ENCODE measurements at regions not wholly inside any gene's neighbourhood (a gene's known extent, or its start where the extent isn't known, plus 50 kb on each side); places are given as distances from the start of the nearest gene placed in this dataset.

GRCh38 chr9:14560194-14560593 is 133.0 kb downstream of the ZDHHC21 start:
- DNase-seq (ENCODE audit: low read depth in 2 of 3, low spot score in 2 of 3), result no peak

GRCh38 chr9:14554886-14555285 is 138.3 kb downstream of the ZDHHC21 start:
- DNase-seq (ENCODE audit: low read depth in 2 of 3, low spot score in 2 of 3), result no peak

- DNase-seq (ENCODE audit: low read depth in 2 of 3, low spot score in 2 of 3), result no peak
These were observed 145.8 kb downstream of the ZDHHC21 start for GRCh38 chr9:14547245-14548060.

- no peak for DNase-seq (ENCODE audit: low read depth in 2 of 3, low spot score in 2 of 3)
These were observed 146.5 kb downstream of the ZDHHC21 start for GRCh38 chr9:14546693-14547092.

- no peak for DNase-seq (ENCODE audit: low read depth in 2 of 3, low spot score in 2 of 3)
These were observed 151.2 kb downstream of the ZDHHC21 start for GRCh38 chr9:14542071-14542470.

GRCh38 chr9:14538526-14538925 is 154.7 kb downstream of the ZDHHC21 start:
- no peak for DNase-seq (ENCODE audit: low read depth in 2 of 3, low spot score in 2 of 3)

- DNase-seq (ENCODE audit: low read depth in 2 of 3, low spot score in 2 of 3), result no peak
These were observed 157.9 kb downstream of the ZDHHC21 start for GRCh38 chr9:14535161-14535955.

- DNase-seq (ENCODE audit: low read depth in 2 of 3, low spot score in 2 of 3), result no peak
These were observed 159.2 kb downstream of the ZDHHC21 start for GRCh38 chr9:14533867-14534640.

- DNase-seq (ENCODE audit: low read depth in 2 of 3, low spot score in 2 of 3), result no peak
These were observed 160.6 kb downstream of the ZDHHC21 start for GRCh38 chr9:14532456-14533115.

GRCh38 chr9:14531341-14532269 is 161.6 kb downstream of the ZDHHC21 start:
- no peak for DNase-seq (ENCODE audit: low read depth in 2 of 3, low spot score in 2 of 3)

GRCh38 chr9:14530841-14531240 is 162.4 kb downstream of the ZDHHC21 start:
- DNase-seq (ENCODE audit: low read depth in 2 of 3, low spot score in 2 of 3), result no peak

- no peak for DNase-seq (ENCODE audit: low read depth in 2 of 3, low spot score in 2 of 3)
These were observed 162.9 kb downstream of the ZDHHC21 start for GRCh38 chr9:14530366-14530765.

- DNase-seq (ENCODE audit: low read depth in 2 of 3, low spot score in 2 of 3), result no peak
These were observed 163.6 kb downstream of the ZDHHC21 start for GRCh38 chr9:14529629-14530028.

GRCh38 chr9:14529054-14529453 is 164.2 kb downstream of the ZDHHC21 start:
- DNase-seq (ENCODE audit: low read depth in 2 of 3, low spot score in 2 of 3), result no peak

GRCh38 chr9:14526504-14526903 is 166.7 kb downstream of the ZDHHC21 start:
- DNase-seq (ENCODE audit: low read depth in 2 of 3, low spot score in 2 of 3), result no peak

GRCh38 chr9:14525856-14526255 is 167.4 kb downstream of the ZDHHC21 start:
- DNase-seq (ENCODE audit: low read depth in 2 of 3, low spot score in 2 of 3), result no peak

GRCh38 chr9:14524873-14525515 is 168.2 kb downstream of the ZDHHC21 start:
- DNase-seq (ENCODE audit: low read depth in 2 of 3, low spot score in 2 of 3), result no peak

- DNase-seq (ENCODE audit: low read depth in 2 of 3, low spot score in 2 of 3), result no peak
These were observed 169.7 kb downstream of the ZDHHC21 start for GRCh38 chr9:14523545-14523944.
